Stromal cell of bone marrow (primary cell): ENCODE measurements at regions not wholly inside any gene's neighbourhood (a gene's known extent, or its start where the extent isn't known, plus 50 kb on each side); places are given as distances from the start of the nearest gene placed in this dataset.

Source experiments
- DNase-seq: peaks from one replicate; pipeline ENCODE4 v3.0.0-alpha.2; 2012; ENCODE audit warnings: low read depth

DNA sequence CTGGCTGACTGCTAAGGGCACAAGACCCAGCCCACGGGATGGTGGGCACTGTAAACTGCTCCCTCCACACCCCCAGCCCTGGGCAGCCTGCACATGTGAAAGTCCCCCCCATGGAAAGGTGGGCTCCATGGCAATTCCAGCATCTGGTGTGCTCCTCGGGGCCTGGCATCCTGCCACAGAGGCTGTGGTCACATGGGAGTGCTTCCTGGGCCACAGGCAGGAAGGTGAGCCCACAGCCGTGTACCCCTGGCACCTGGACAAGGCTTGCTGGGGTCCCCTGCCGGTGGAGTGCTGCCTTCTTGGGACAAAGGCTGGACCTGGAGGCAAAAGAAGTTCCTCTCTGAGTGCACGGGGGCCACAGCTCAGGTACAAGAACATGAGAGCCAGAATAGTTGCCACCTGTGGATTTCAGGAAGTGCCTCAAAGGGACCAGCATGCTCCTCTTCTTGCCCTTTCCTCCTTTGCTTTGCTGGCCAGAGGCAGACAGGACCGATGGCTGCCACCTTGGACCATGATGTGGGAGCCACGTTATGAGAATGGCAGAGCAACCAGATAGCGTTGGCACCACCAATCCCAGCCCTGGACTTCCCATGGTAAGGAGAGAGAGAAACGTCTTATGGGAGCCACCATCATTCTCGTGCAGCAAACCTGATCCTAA is 120.2 kb upstream of the MLN start:
- no peak for DNase-seq

DNA sequence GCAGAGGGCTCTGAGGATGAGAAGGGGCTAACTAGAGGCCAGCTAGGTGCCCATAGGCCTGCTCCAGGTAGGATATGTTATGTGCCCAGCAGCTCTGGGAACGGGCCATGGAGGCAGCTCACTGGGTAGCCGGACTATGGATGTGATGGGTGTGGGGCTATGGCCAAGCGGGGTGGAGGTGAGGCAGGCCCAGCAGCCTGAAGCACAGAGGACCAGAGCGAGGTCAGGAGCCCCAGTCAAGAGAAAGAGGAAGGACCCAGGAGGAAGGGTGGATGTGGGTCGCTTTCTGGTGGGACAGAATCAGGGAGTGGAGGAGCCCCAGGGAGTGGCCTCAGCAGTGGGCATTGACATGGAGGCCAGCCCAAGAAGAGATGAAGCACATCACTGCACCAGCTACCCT is 117.9 kb upstream of the MLN start:
- no peak for DNase-seq

DNA sequence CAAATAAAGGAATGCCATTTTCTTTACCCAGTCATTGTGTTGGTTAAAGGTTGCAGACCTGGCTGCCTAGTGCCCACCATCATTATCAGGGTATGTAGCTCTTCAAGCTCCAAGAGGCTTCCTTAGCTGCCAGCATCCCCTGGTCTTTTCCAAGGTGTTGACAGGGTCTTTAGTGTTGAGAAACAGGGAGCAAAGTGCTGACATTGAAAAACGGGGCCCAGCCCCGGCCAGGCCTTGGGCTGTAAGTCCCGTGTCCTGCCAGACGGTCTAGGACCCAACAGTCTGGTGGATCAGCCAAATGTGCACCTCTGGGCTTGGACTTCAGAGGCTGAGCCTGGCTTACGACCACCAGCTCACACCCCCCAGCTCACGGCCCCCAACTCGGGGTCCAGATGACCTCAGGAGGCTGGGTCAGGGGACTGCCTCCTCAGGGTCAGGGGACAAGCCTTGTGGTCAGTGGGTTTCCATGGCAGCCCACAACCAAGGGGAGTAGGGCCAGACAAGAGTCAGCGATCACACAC is 114.4 kb upstream of the MLN start:
- no peak for DNase-seq

DNA sequence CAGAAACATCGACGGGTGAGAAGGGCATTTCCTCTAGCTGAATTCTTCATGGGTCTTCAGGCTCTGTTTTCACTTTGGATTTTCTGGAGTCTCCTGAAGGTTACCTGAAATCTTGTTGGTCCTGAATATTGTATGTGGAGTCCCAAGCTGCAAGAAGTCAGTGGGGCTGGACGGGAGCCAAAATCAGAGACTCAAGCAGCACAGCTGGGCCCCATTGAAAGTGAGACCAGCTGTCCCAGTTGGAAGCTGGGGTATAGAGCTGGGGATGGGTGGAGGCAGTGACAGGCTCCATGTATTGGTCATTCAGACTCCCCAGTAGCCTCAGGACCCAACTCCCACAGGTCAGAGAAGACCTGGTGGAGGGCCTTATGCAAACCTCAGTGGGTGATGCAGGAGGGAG is 111.3 kb upstream of the MLN start:
- DNase-seq = no peak

DNA sequence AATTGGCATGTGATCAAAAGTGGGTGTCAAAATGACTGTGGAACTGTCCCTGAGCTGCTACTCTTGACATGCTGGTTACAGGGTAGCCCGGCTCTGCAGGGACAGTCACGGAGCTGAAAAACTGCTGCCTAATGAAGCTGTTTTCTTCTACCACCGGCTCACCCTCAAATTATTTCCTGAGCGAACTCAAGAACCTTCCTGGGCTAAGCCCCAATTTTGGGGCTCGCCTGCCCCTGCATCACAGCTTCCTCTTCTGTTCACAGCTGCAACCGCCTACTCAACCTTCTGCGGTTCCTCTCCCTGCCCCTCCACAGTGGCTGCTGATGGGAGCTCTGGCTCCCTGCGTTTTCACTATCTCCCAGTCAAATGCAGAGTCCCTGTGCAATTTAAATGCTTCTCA is 110.8 kb upstream of the MLN start:
- DNase-seq = no peak

DNA sequence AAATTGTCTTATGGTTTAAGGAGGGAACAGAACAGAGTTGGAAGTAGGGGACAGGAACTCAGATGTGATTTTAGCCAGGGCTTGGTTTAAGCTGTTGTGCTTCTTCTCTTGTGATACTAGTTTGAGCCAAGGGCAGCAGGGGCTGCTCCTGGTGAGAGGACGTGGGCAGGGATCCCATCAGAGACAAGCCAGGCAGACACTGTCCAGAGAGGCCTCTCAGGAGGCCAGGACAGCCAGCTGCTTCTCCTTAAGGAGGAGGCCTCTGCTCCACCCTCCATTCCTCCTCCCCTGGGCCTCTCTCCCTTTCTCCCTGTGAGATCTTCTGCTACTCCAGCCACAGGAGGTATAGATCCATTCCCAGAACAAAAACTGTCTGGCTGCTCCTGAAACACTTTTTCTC is 108.4 kb upstream of the MLN start:
- no peak for DNase-seq

DNA sequence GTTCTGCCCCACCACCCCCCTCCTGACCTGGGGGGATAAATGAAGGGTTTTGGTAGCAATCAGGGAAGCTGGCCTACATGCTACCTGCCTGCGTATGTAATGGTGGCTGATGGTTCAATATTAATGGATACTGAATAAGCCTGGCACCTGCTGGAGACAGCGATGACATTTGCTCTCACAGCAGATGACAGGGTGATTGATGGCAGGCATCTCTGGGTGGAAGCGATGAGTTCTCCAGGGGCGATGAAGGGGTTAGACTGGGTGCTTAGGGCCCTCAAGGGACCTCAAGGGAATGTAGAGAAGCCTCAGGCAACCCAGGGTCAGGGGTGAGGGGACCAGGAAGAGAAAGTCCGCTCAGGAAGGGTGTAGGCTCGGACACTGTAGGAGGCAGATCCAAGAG is 107.7 kb upstream of the MLN start:
- DNase-seq = no peak

DNA sequence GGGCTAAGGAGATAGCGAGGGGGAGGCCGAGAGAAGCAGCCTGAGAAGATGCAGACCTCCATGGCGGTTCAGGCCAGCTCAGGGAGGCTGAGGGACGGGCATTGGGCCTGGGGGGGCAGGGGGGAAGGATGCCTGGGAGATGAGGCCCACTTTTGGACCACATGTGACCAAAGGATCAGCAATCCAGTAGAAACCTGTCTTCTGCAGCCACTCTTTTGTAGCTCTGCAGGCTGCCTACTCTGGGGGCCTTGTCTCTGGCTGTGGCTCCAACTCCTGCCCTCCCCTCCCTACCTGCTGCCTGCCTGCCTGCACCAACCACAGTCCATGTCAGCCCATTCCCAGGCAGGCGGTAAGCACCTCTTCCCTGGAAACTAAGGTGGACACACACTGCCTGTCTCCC is 106.8 kb upstream of the MLN start:
- no peak for DNase-seq

DNA sequence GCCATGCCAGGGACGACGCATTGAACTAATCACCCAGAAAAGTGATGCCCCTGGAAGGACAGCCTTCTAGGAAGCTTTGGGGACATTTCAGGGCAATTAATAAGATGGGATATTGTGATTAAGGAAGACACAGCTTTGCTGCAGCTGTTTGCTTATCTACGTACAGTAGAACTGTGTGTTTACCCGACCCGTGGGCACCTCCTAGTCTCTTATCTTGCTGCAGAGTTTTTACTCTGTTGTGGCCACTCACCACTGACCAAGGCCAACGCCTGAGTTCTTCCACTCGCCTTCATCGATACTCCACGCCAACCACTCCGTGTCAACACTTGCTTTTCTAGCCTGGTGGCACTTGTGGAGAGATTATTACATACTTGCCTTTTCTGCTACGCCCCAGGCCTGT is 105.9 kb upstream of the MLN start:
- no peak for DNase-seq

DNA sequence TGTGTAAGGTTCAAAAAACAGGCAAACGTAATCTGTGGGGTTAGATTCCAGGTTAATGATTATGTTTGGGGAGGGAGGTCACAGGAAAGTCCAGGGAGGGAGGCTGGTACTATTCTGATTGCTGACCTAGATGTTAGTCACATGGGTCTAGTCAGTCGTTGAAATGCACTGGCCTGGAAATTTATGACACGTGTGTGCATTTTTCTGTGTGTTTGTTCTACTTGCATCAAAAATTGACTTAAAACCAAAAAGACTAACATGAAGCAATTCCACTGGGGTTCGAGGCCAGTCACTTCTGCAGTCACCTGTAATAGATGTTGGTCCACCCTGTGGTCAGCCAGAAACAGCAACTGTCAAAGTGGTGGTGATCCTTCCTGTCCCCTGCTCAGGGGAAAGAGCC is 104.2 kb upstream of the MLN start:
- DNase-seq = no peak

DNA sequence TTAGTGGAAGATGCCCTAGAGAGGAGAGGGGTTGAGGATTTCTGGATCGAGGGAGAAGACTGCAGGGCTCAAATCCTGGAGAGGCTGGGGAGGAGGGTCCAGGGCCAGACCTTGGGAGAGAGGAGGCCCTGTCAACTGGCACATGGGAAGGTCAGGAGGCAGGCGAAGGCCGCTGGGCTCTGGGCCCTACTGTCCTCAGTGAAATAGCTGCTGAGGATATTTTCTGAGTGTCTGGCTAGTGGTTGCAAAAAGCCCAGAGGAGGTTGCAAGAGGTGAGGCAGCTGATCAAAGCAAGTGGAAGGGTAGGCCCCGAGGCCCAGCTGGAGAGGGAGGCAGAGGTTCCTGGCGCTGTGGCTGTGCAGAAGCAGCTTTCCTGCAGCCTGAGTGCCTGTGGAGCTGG is 103.4 kb upstream of the MLN start:
- DNase-seq = no peak

DNA sequence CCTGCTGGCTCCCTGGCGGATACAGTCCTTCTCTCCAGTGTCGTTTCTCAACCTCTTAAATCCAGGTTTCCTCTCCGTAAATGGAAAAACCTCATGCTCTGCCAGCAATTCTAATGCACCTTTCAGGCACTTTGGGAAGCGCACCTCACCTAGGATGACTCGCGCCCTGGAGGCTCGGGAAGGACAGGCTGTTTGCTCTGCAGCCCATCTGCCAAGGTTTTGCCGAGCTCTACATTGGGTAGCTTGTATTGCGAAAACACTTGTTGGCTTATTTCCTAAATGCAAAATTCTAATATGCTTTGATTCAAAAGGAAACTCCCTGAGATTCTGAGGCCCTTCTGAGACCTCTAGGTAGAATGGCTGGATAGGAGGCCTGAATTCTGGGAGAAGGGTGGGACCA is 102.6 kb upstream of the MLN start:
- no peak for DNase-seq

DNA sequence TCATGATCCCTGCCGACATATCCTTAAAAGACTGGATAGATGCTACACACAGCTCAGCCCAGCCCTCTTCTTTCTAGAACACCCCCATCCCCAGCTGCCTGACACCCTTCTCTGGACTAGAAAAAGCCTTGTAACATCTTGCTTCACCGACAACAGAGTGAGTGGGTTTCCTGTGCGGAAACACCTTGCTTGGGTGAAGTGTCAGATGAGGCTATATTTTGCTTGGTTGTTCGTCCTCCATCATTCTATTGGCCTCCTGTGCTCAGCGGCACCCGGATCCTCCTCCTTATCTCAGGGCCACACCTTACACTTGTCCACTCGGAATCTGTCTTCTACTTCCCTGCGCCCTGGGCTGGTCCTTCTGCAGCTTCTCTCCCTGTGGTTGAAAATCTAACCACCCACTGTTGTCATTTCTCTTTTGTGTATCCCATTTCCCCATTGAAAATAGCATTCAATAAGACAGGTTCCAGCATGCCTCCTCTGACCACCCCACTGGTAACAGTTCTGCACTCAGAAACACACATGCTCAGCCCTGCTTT is 101.3 kb upstream of the MLN start:
- no peak for DNase-seq

DNA sequence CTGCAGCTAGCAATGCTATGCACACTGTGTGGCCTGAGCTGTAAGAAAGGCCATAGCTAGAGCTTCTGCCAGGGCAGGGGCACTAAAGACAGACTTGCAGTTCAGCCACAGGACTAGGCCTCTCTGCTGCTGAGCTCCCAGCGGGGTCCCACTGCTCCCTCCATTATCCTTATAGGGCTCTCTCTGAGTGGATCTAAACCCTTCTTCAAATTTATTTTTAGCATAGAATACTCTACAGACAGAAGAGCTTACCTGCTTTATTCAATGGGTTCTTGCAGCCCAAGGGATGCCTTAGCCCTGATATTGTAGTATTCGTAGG is 100.9 kb upstream of the MLN start:
- DNase-seq = no peak

DNA sequence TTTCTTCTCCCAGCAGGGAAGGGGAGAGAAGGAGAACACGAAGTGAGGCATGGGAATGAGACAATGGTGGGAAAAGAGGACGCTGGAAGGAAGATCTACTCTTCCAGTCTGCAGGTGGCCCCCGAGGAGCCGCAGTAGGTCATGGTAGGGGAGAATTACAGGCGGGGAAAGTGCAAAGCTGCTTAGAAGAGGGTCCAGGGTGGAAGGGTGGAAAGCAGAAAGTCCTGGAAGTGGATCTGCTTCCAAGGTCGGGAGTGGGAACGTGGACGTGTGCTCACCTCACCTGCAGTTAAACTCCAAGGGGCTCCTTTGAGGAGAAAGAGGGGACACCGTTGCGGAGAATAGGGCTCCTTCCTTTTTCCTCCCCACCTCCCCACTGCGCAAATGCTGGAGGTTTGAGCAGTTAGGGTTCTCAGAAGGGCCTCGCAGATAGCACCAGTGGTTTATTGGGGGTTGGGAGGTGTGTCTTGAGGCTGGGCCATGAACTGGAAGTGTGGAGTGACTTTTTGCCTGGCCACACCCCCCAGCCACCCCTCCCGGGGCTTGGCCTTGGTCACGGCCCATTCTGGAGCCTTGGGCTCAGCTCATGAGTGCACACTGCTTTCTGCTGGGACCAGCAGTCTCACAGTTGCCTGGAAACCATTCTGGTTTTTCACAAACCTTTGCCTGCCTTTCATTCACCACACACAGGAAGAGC is 100.4 kb upstream of the MLN start:
- DNase-seq = no peak

DNA sequence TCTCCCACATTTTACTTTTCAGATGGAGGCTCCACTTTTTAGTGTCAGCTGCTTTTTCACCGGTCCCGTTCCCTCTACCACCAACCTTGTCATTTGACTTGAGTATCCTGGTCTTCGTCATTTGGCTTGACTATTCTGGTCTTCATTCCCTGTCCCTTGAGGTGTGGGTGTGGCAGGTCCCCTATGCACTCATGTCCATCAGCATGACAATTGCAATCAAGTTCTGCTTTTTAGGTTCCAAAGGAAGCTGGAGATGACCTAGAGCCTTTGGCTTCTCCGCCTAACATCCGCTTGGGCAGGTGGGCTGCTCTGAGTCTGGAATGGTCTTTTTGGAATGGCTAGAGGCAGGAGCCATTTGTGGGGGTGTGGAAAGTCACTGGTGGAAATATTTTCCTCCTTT is 99.8 kb upstream of the MLN start:
- no peak for DNase-seq

DNA sequence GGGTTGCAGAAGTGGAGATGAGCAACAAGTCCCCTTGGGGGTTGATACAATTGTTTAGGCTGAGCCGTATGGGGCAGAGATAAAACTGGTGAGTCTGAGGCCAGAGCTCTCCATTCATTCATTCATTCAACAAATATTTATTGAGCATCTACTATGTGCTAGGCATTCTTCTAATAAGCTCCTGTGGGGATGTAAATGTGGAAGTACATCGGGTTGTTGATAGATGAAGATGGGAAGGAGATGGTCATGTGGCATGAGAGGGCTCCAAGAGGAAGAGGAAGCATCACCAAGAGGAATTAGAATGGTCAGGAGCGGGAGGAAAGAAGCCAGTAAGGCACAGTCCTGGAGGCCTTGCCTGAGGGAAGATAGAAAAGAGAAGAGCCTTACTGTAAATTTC is 98.7 kb upstream of the MLN start:
- DNase-seq = no peak

DNA sequence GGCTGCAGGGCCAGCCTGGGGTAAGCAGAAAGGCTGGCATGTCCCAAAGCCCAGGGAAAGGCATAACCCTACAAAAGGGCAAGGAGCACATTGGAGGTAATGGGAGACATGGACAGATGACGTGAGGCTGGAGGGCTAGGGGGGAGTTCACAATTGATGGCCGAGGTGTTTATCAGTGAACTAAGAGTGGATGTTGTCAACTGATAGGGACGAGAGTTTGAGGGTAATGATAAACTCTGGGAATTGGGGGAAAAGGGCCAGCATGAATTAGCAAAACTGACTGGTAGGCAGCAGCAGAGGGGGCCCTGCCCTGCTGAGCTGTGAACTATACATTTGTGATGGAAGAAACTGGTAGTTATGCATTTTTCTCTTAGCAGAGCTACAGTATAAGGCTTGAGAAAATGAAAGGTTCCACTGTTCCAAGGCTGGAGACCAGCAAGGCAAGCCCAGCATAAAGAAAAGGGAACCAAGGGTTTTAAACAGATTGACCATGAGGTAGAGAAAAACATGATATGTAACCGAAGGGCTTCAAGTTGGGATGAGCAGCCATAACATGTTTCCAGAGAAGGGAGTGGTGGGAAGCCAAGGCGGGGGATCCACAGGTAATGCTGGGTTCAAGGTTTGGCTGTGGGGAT is 98.1 kb upstream of the MLN start:
- no peak for DNase-seq

DNA sequence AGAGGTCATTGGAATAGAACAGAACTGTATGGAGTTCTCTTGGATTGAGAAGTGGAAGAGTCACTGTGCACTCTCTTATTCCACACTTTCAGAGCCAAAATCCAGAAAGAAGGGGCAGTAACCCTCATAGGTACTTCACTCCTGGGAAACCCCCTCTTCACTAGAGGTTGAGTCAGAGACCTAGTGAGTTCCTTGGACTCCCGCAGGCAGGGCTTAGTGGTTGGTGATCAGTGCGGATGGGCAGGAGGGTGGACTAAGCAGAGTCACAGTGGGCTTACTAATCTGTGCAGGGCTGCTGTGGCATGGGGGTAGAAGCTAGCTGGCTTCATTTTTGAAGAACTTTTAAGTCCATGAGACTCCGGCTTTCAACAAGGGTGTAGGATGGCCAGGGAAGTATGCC is 95.0 kb upstream of the MLN start:
- DNase-seq = no peak

DNA sequence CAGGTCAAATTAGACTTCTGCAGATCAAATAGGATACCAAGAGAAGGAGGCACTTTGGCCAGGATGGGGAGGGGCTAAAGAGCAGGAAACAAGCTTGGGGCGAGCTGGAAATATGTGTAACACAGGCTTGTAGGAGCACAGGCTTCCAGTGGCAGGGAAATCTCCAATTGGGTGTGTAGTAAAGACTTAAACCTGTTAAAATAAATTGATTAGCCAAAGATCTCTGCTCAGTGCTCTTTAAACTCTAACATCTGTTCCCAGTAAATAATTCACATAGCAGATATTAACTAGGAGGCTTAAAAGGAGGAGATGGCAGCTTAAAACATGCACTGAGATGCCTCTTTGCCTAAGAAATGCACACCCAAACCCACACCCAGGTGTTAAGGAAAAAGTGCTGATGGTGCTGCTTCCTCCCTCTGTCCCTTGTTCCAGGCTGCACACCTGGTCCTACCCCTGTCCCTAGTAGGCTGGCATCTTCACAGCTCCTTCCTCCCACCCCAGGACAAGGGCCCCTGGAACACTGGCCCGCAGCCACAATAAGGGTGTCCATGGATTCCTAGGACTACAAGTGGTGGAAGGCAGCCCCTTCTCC is 93.5 kb upstream of the MLN start:
- DNase-seq = no peak

DNA sequence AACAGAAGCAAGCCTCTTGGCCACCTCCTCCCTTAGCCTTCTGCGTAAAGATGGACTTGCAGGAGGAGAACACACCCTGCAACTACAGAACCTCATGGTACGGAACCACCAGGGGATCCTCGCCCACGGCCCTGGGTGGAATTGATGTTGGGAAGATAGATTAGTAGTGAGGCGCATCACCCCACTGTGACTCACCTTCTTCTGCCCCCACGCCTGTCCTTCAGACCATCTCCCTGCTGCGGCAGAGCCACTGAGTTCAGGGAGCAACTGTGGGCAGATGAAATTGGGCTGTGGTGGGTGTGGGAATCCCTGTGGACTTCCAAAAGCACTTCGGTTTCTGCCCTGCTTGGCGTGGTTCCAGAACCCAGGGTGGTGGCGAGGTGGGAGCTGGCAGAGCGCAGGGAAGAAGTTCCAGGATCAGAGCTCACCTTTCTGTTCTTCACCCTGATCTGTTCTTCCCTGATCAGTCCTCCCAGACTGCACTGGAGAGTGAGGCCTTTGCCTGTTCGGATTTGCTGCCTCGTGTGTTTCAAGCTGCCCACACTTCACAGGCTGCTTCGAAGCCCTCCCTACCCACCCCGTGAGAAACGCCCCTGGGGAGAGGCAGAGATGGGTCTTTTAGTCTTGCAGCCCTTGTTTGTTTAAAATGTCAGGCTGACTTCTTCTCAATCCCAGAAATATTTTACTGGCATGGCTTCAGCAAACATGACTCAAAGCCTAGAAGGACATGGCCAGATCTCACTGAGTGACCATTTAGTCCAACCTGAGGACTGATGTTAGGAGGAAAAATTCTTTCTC is 92.8 kb upstream of the MLN start:
- peak; percentile 45 for DNase-seq

DNA sequence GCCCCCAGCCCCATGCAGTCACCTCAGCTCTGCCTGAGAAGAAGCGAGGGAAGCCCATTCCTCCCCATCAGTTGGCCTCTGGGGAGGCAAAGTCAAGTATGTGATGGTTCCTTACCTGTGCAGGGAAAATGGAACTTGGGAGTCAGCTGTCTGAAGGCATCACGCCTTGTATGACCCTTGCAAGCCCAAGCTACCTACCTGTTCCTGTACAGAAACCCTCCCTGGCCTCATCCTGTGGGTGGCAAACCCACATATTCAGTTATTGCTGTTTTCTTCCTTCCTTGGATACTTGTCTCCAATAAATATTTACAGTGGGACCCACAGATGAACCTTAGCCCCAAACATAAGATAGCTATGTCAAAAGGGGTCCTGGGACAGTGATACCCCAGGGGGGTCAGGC is 92.2 kb upstream of the MLN start:
- no peak for DNase-seq
